MM.1S (cell line): ENCODE measurements at regions not wholly inside any gene's neighbourhood (a gene's known extent, or its start where the extent isn't known, plus 50 kb on each side); places are given as distances from the start of the nearest gene placed in this dataset.

Source experiments
- DNase-seq: peaks from one replicate; pipeline ENCODE4 v3.0.0-alpha.2; 2015
- H2AFZ ChIP-seq: fragments of 300-600 bp; sonication (generic); 2 replicates; pipeline ENCODE4 v1.6.0; 2016; ENCODE audit warnings: antibody characterized with exemption, low read length
- H3F3A ChIP-seq: fragments of 300-600 bp; sonication (generic); 2 replicates; pipeline ENCODE4 v1.6.1; 2016; ENCODE audit warnings: mild to moderate bottlenecking, antibody characterized with exemption, low read length, moderate library complexity, mixed read lengths; ENCODE audit not compliant: insufficient read depth
- H3K27ac ChIP-seq: fragments of 300-600 bp; sonication (generic); 2 replicates; pipeline ENCODE4 v1.5.1; 2016; ENCODE audit warnings: mild to moderate bottlenecking, low read length
- H3K27me3 ChIP-seq: fragments of 300-600 bp; sonication (generic); replicated peaks from 2 replicates; pipeline ENCODE4 v1.6.0; 2016; ENCODE audit warnings: low read length; ENCODE audit not compliant: insufficient read depth
- H3K36me3 ChIP-seq: fragments of 300-600 bp; sonication (generic); replicated peaks from 2 replicates; pipeline ENCODE4 v1.6.1; 2016; ENCODE audit warnings: mild to moderate bottlenecking, low read length, mixed read lengths; ENCODE audit not compliant: insufficient read depth
- H3K4me1 ChIP-seq: fragments of 300-600 bp; sonication (generic); 2 replicates; pipeline ENCODE4 v1.6.1; 2016; ENCODE audit warnings: low read length, mixed read lengths
- H3K4me2 ChIP-seq: fragments of 300-600 bp; sonication (generic); 2 replicates; pipeline ENCODE4 v1.6.0; 2016; ENCODE audit warnings: low read depth, low read length
- H3K4me3 ChIP-seq: fragments of 300-600 bp; sonication (generic); 2 replicates; pipeline ENCODE4 v1.5.1; 2016; ENCODE audit warnings: low read length, mixed read lengths
- H3K79me2 ChIP-seq: fragments of 300-600 bp; sonication (generic); 2 replicates; pipeline ENCODE4 v1.6.1; 2016; ENCODE audit warnings: mixed run types, low read length, mixed read lengths
- H3K9ac ChIP-seq: fragments of 300-600 bp; sonication (generic); 2 replicates; pipeline ENCODE4 v1.6.1; 2016; ENCODE audit warnings: low read length, mixed read lengths
- H3K9me2 ChIP-seq: fragments of 300-600 bp; sonication (generic); replicated peaks from 2 replicates; pipeline ENCODE4 v1.6.1; 2016; ENCODE audit warnings: mild to moderate bottlenecking, low read length, mixed read lengths; ENCODE audit not compliant: insufficient read depth
- H3K9me3 ChIP-seq: fragments of 300-600 bp; sonication (generic); replicated peaks from 2 replicates; pipeline ENCODE4 v1.6.1; 2016; ENCODE audit warnings: mild to moderate bottlenecking, low read length, mixed read lengths; ENCODE audit not compliant: insufficient read depth
- H4K20me1 ChIP-seq: fragments of 300-600 bp; sonication (generic); 2 replicates; pipeline ENCODE4 v1.6.1; 2016; ENCODE audit warnings: mild to moderate bottlenecking, low read length, moderate library complexity, mixed read lengths; ENCODE audit not compliant: insufficient read depth
- CTCF ChIP-seq: fragments of 300-600 bp; sonication (generic); IDR thresholded peaks from 2 replicates; pipeline ENCODE4 v1.5.1; 2016; ENCODE audit warnings: antibody characterized with exemption, low read length, mixed read lengths
- EZH2 ChIP-seq: fragments of 300-600 bp; sonication (generic); optimal IDR thresholded peaks from 2 replicates; pipeline ENCODE3; 2017; ENCODE audit warnings: low read depth, mild to moderate bottlenecking, antibody characterized with exemption, low read length, mixed read lengths
- EZH2phosphoT487 ChIP-seq: fragments of 300-600 bp; sonication (generic); IDR thresholded peaks from 2 replicates; pipeline ENCODE4 v1.6.1; 2018; ENCODE audit warnings: antibody characterized with exemption, low read length

DNA sequence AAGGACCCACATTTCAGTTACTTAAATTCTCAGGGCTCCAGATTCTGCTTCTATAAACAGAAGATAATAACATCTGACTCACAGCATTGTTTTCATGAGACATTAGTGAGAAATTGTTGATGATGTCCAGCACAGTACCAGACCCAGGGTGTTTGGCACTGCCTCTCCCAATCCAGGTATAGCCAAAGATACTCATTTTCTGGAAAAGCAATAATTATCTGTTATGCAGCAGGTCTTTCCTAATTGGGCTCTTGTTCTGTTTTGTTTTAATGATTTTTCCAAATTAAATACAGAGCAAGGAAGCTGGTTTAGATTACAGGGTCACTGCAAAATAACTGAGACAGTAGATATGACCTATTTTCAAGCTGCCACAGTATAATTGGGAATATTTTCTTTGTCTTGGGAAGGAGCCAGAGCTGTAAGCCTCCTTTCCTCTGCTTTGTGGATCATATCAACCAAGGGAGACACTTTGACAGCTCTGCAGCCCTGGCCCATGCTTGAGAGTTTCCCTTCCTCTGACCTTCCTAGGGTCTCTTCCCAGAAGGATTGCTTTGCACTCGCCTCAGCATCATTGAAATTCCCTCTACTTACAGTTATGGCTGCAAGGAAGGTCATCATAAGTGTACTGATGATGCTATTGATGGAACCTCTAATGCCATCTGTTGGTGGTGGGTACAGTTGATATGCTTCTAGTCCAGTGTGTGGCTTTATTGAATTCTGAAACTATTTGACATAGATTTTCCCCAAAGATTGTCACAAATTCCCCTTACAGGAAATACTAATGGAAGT lies 522.4 kb upstream of the ADAMTS9 start:
- H3K9ac ChIP-seq = no peak overlapping the region
- no peaks in the 10 kb centered on the region for H3K36me3 ChIP-seq
- no peak overlapping the region for H3K27ac ChIP-seq
- no peaks in the 10 kb centered on the region for H3F3A ChIP-seq
- no peaks in the 10 kb centered on the region for H3K9me3 ChIP-seq
- TF ChIP-seq CTCF (no peak), EZH2phosphoT487 (no peak), EZH2 (no peak)
- no peaks in the 10 kb centered on the region for H3K27me3 ChIP-seq
- no peaks in the 10 kb centered on the region for H3K79me2 ChIP-seq
- no peaks in the 10 kb centered on the region for H4K20me1 ChIP-seq
- no peak overlapping the region for H3K4me3 ChIP-seq
- no peak for DNase-seq
- no peaks in the 10 kb centered on the region for H3K9me2 ChIP-seq
- H3K4me2 ChIP-seq = no peak overlapping the region
- H3K4me1 ChIP-seq = no peaks in the 10 kb centered on the region
- H2AFZ ChIP-seq = no peak overlapping the region

GRCh38 chr3:65202395-65202794 lies 514.6 kb upstream of the ADAMTS9 start:
- H4K20me1 ChIP-seq = no peaks in the 10 kb centered on the region
- no peaks in the 10 kb centered on the region for H3K4me1 ChIP-seq
- H3K27ac ChIP-seq = no peak overlapping the region

DNA sequence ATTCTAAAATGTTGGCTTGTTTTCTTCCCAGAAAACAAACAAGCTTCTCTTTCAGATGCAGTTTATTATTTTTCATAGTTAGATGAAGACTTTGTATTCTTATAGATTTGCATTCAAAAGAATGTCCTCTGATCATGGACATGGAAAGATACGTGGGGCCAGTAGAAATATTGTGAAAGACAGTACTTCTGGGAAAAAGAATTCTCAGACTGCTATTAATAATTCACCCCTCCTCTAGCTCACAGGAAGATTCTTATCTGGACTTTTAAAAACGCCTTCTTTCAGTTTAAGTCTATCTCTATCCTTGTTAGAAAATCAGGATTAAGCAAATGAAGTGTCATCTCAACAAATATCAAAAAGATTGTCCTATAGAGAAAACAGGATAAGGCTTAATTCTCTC lies 514.1 kb upstream of the ADAMTS9 start:
- Histone ChIP-seq H3K4me1 (no peaks in the 10 kb centered on the region), H3K79me2 (no peaks in the 10 kb centered on the region), H2AFZ (no peak overlapping the region), H3K9me3 (no peaks in the 10 kb centered on the region), H3K27me3 (no peaks in the 10 kb centered on the region), H4K20me1 (no peaks in the 10 kb centered on the region), H3F3A (no peaks in the 10 kb centered on the region), H3K4me2 (no peak overlapping the region), H3K9ac (no peak overlapping the region), H3K9me2 (no peaks in the 10 kb centered on the region), H3K4me3 (no peak overlapping the region), H3K36me3 (no peaks in the 10 kb centered on the region), H3K27ac (no peak overlapping the region)
- no peak for TF ChIP-seq CTCF
- TF ChIP-seq EZH2phosphoT487 = no peak
- no peak for TF ChIP-seq EZH2
- DNase-seq = no peak

More at GRCh38 chr3:65202395-65202794, 514.6 kb upstream of the ADAMTS9 start:
- Histone ChIP-seq H3K27me3 (no peaks in the 10 kb centered on the region), H3K9me3 (no peaks in the 10 kb centered on the region), H3K9ac (no peak overlapping the region), H3K9me2 (no peaks in the 10 kb centered on the region), H3F3A (no peaks in the 10 kb centered on the region), H3K4me2 (no peak overlapping the region), H2AFZ (no peak overlapping the region), H3K79me2 (no peaks in the 10 kb centered on the region), H3K4me3 (no peak overlapping the region), H3K36me3 (no peaks in the 10 kb centered on the region)
- no peak for DNase-seq
- no peak for TF ChIP-seq CTCF
- no peak for TF ChIP-seq EZH2
- no peak for TF ChIP-seq EZH2phosphoT487
